Keratinocyte (primary cell): ENCODE measurements at regions not wholly inside any gene's neighbourhood (a gene's known extent, or its start where the extent isn't known, plus 50 kb on each side); places are given as distances from the start of the nearest gene placed in this dataset.

ENCODE experiments used
- DNase-seq: peaks from one replicate; pipeline ENCODE4 v3.0.0-alpha.2; 2011; ENCODE audit warnings: low read depth, missing footprints, low spot score
- FAIRE-seq: peaks from 2 replicates; lab custom pipeline; 2011; peaks lifted over from hg19 to GRCh38; lab: Jason Lieb, UNC
- H2AFZ ChIP-seq: 2 replicates; pipeline ENCODE4 v1.6.0; 2012; ENCODE audit warnings: low read length, control low read depth, inconsistent platforms; ENCODE audit not compliant: control insufficient read depth
- H3K27ac ChIP-seq: 2 replicates; pipeline ENCODE4 v1.5.1; 2011; ENCODE audit warnings: low read length; ENCODE audit not compliant: control insufficient read depth, insufficient read depth
- H3K27me3 ChIP-seq: 3 replicates; pipeline ENCODE4 v1.6.0; 2011; ENCODE audit warnings: low read length; ENCODE audit not compliant: control insufficient read depth, insufficient read depth; ENCODE audit errors: extremely low read depth
- H3K36me3 ChIP-seq, 2 experiments: 2 replicates in 1 of 2; 3 replicates in 1 of 2; pipeline ENCODE4 v1.5.1; 2011; ENCODE audit warnings: low read length in 2 of 2, mild to moderate bottlenecking in 1 of 2; ENCODE audit not compliant: control insufficient read depth in 2 of 2, insufficient read depth in 2 of 2; ENCODE audit errors: extremely low read depth in 1 of 2
- H3K4me1 ChIP-seq: 3 replicates; pipeline ENCODE4 v1.5.1; 2011; ENCODE audit warnings: low read length; ENCODE audit not compliant: control insufficient read depth, insufficient read depth; ENCODE audit errors: extremely low read depth
- H3K4me2 ChIP-seq: 3 replicates; pipeline ENCODE4 v1.6.0; 2011; ENCODE audit warnings: low read depth, low read length; ENCODE audit not compliant: control insufficient read depth, insufficient read depth; ENCODE audit errors: extremely low read depth
- H3K4me3 ChIP-seq, 3 experiments: fragments of 200-600 bp in 1 of 3; sonication (generic) in 1 of 3; 2 replicates in 2 of 3; 3 replicates in 1 of 3; pipeline ENCODE4 v1.5.1; 2011 to 2016; ENCODE audit warnings: low read length in 3 of 3, mild to moderate bottlenecking in 3 of 3, control low read depth in 2 of 3, inconsistent platforms in 1 of 3, low read depth in 1 of 3, mixed read lengths in 1 of 3, mixed run types in 1 of 3, moderate library complexity in 1 of 3; ENCODE audit not compliant: control insufficient read depth in 2 of 3, insufficient read depth in 2 of 3; ENCODE audit errors: extremely low read depth in 1 of 3
- H3K79me2 ChIP-seq: 2 replicates; pipeline ENCODE4 v1.6.0; 2012; ENCODE audit warnings: low read length; ENCODE audit not compliant: control insufficient read depth, insufficient read depth
- H3K9ac ChIP-seq: 3 replicates; pipeline ENCODE4 v1.6.0; 2011; ENCODE audit warnings: low read length; ENCODE audit not compliant: control insufficient read depth, insufficient read depth; ENCODE audit errors: extremely low read depth
- H3K9me1 ChIP-seq: 3 replicates; pipeline ENCODE4 v1.6.0; 2011; ENCODE audit warnings: low read length; ENCODE audit not compliant: control insufficient read depth, insufficient read depth; ENCODE audit errors: extremely low read depth
- H3K9me3 ChIP-seq: 2 replicates; pipeline ENCODE4 v1.5.1; 2012; ENCODE audit warnings: low read depth, low read length; ENCODE audit not compliant: control insufficient read depth
- H4K20me1 ChIP-seq: 3 replicates; pipeline ENCODE4 v1.6.0; 2011; ENCODE audit warnings: low read length; ENCODE audit not compliant: control insufficient read depth, insufficient read depth; ENCODE audit errors: extremely low read depth
- CTCF ChIP-seq, 3 experiments: IDR thresholded peaks in 1 of 3; conservative IDR thresholded peaks in 1 of 3; optimal IDR thresholded peaks in 1 of 3; 2 replicates in 2 of 3; 3 replicates in 1 of 3; pipeline versions ENCODE3 to v1.5.1; 2011; ENCODE audit warnings: low read length in 3 of 3, mild to moderate bottlenecking in 3 of 3, moderate library complexity in 2 of 3, control low read depth in 1 of 3, inconsistent platforms in 1 of 3; ENCODE audit not compliant: insufficient read depth in 2 of 3; ENCODE audit errors: extremely low read depth in 1 of 3
- EZH2 ChIP-seq: IDR thresholded peaks from one replicate; pipeline ENCODE4 v1.6.1; 2012; ENCODE audit warnings: inconsistent platforms, mild to moderate bottlenecking, low read length, moderate library complexity
- dilution Hi-C: fragments of 300-500 bp; cut with MboI; formaldehyde crosslinking; loops from one replicate; pipeline ENCODE4 v1.7.0; 2020; ENCODE audit warnings: low sequenced_read_pairs; ENCODE audit not compliant: extremely low pct_ligation_motif_present

GRCh38 chr22:48431014-48431413, 1396.7 kb downstream of the BRD1 start:
- dilution Hi-C loops: no loop called here
- Histone ChIP-seq H3K4me1 (no peaks in the 10 kb centered on the region), H4K20me1 (no peaks in the 10 kb centered on the region), H3K27me3 (no peaks in the 10 kb centered on the region), H3K4me2 (no peak overlapping the region), H3K36me3 (no peaks in the 10 kb centered on the region), H3K79me2 (no peaks in the 10 kb centered on the region), H3K9me3 (peaks cover 19% of the 10 kb centered on the region), H2AFZ (no peak overlapping the region), H3K4me3 (no peak overlapping the region), H3K27ac (no peak overlapping the region), H3K9ac (no peak overlapping the region), H3K9me1 (no peaks in the 10 kb centered on the region)
- DNase-seq (no peak), FAIRE-seq (no peak)
- no peak for TF ChIP-seq CTCF (optimal IDR thresholded peaks at IDR 0.05 in 1 of 3, IDR thresholded peaks at IDR 0.05 in 1 of 3, conservative IDR thresholded peaks at IDR 0.05 in 1 of 3; ENCODE audit: extremely low read depth in 1 of 3, insufficient read depth in 2 of 3, low read length in 3 of 3)
- no peak for TF ChIP-seq EZH2

GRCh38 chr22:48429446-48430020, 1398.1 kb downstream of the BRD1 start:
- Histone ChIP-seq H3K4me3 (no peak overlapping the region), H3K4me2 (no peak overlapping the region), H3K27me3 (no peaks in the 10 kb centered on the region), H3K36me3 (no peaks in the 10 kb centered on the region), H3K9me3 (peaks cover 24% of the 10 kb centered on the region), H2AFZ (no peak overlapping the region), H3K9me1 (no peaks in the 10 kb centered on the region), H3K79me2 (no peaks in the 10 kb centered on the region), H4K20me1 (no peaks in the 10 kb centered on the region), H3K4me1 (no peaks in the 10 kb centered on the region), H3K27ac (no peak overlapping the region), H3K9ac (no peak overlapping the region)
- dilution Hi-C loops: no loop called here
- FAIRE-seq: no peak
- TF ChIP-seq CTCF (optimal IDR thresholded peaks at IDR 0.05 in 1 of 3, IDR thresholded peaks at IDR 0.05 in 1 of 3, conservative IDR thresholded peaks at IDR 0.05 in 1 of 3; ENCODE audit: extremely low read depth in 1 of 3, insufficient read depth in 2 of 3, low read length in 3 of 3) (no peak), EZH2 (no peak)
- no peak for DNase-seq
